Ishikawa (cell line): ENCODE measurements at regions not wholly inside any gene's neighbourhood (a gene's known extent, or its start where the extent isn't known, plus 50 kb on each side); places are given as distances from the start of the nearest gene placed in this dataset.

ENCODE experiments used
- CEBPB ChIP-seq: IDR thresholded peaks from 2 replicates; pipeline ENCODE4 v1.6.1; 2012
- CREB1 ChIP-seq: IDR thresholded peaks from 2 replicates; pipeline ENCODE4 v1.6.1; 2012; ENCODE audit warnings: low read depth
- EGR1 ChIP-seq: IDR thresholded peaks from 2 replicates; pipeline ENCODE4 v1.6.1; 2012
- EP300 ChIP-seq: IDR thresholded peaks from 2 replicates; pipeline ENCODE4 v1.6.1; 2012; ENCODE audit warnings: borderline replicate concordance
- FOXM1 ChIP-seq: IDR thresholded peaks from 2 replicates; pipeline ENCODE4 v1.6.1; 2012; ENCODE audit warnings: low read depth, borderline replicate concordance
- MAX ChIP-seq: IDR thresholded peaks from 2 replicates; pipeline ENCODE4 v1.6.1; 2012
- NFIC ChIP-seq: IDR thresholded peaks from 2 replicates; pipeline ENCODE4 v1.6.1; 2012
- RAD21 ChIP-seq: IDR thresholded peaks from 2 replicates; pipeline ENCODE4 v1.6.1; 2012; ENCODE audit warnings: low read depth
- REST ChIP-seq: IDR thresholded peaks from 2 replicates; pipeline ENCODE4 v1.6.1; 2012; ENCODE audit warnings: low read depth, mild to moderate bottlenecking
- TAF1 ChIP-seq: IDR thresholded peaks from 2 replicates; pipeline ENCODE4 v1.6.1; 2012; ENCODE audit warnings: low read depth, mild to moderate bottlenecking
- TCF12 ChIP-seq: IDR thresholded peaks from 2 replicates; pipeline ENCODE4 v1.6.1; 2012; ENCODE audit warnings: low read depth
- TEAD4 ChIP-seq: IDR thresholded peaks from 2 replicates; pipeline ENCODE4 v1.6.1; 2012
- USF1 ChIP-seq: IDR thresholded peaks from 2 replicates; pipeline ENCODE4 v1.6.1; 2012
- YY1 ChIP-seq: IDR thresholded peaks from 2 replicates; pipeline ENCODE4 v1.6.1; 2012; ENCODE audit warnings: low read depth
- ZBTB7A ChIP-seq: IDR thresholded peaks from 2 replicates; pipeline ENCODE4 v1.6.1; 2012; ENCODE audit warnings: low read depth

GRCh38 chr2:173759959-173760358 lies 205.2 kb downstream of the SP3 start:
- no peak for TF ChIP-seq RAD21
- TF ChIP-seq CREB1, result no peak
- TF ChIP-seq TCF12, result no peak
- no peak for TF ChIP-seq FOXM1
- no peak for TF ChIP-seq CEBPB
- no peak for TF ChIP-seq YY1
- TF ChIP-seq REST, result no peak
- no peak for TF ChIP-seq USF1
- TF ChIP-seq TEAD4, result no peak
- TF ChIP-seq EGR1, result no peak
- TF ChIP-seq TAF1, result no peak

- TF ChIP-seq TEAD4, result no peak
- no peak for TF ChIP-seq MAX
Observed at GRCh38 chr2:173760553-173760952, 204.6 kb downstream of the SP3 start.

GRCh38 chr2:173761603-173762119 lies 203.5 kb downstream of the SP3 start:
- no peak for TF ChIP-seq EGR1
- no peak for TF ChIP-seq EP300
- TF ChIP-seq USF1, result no peak
- TF ChIP-seq REST, result no peak
- no peak for TF ChIP-seq RAD21
- TF ChIP-seq ZBTB7A, result no peak
- TF ChIP-seq CEBPB, result no peak
- TF ChIP-seq YY1, result no peak
- no peak for TF ChIP-seq CREB1
- TF ChIP-seq TAF1, result no peak
- no peak for TF ChIP-seq NFIC
- no peak for TF ChIP-seq FOXM1
- no peak for TF ChIP-seq TEAD4
- no peak for TF ChIP-seq TCF12
- TF ChIP-seq MAX, result no peak

GRCh38 chr2:173762221-173762620 lies 203.0 kb downstream of the SP3 start:
- TF ChIP-seq TAF1, result no peak
- TF ChIP-seq CEBPB, result no peak
- no peak for TF ChIP-seq NFIC
- TF ChIP-seq ZBTB7A, result no peak
- TF ChIP-seq EP300, result no peak

- TF ChIP-seq YY1, result no peak
- no peak for TF ChIP-seq TEAD4
Observed at GRCh38 chr2:173762864-173763263, 202.3 kb downstream of the SP3 start.

GRCh38 chr2:173763641-173764040 lies 201.5 kb downstream of the SP3 start:
- TF ChIP-seq EGR1, result no peak
- no peak for TF ChIP-seq MAX
- TF ChIP-seq USF1, result no peak
- TF ChIP-seq CREB1, result no peak
- TF ChIP-seq YY1, result no peak
- TF ChIP-seq CEBPB, result no peak
- TF ChIP-seq TCF12, result no peak
- no peak for TF ChIP-seq EP300
- TF ChIP-seq ZBTB7A, result no peak
- no peak for TF ChIP-seq REST
